Mesothelial cell of epicardium (in vitro differentiated cells): ENCODE measurements at regions not wholly inside any gene's neighbourhood (a gene's known extent, or its start where the extent isn't known, plus 50 kb on each side); places are given as distances from the start of the nearest gene placed in this dataset.

Experiments used
- DNase-seq, 2 experiments: peaks; one replicate each; pipeline ENCODE4 v3.0.0; 2021; ENCODE audit warnings: low spot score in 2 of 2; ENCODE audit not compliant: unreplicated experiment in 2 of 2
- H3K27ac Mint-ChIP-seq: 2 replicates; pipeline ENCODE4 v1.8.0; 2021; ENCODE audit warnings: mixed read lengths
- H3K27me3 Mint-ChIP-seq: 2 replicates; pipeline ENCODE4 v1.8.0; 2021; ENCODE audit warnings: low read depth, mixed read lengths
- H3K36me3 Mint-ChIP-seq: 2 replicates; pipeline ENCODE4 v1.8.0; 2021; ENCODE audit warnings: mixed read lengths
- H3K4me1 Mint-ChIP-seq: 2 replicates; pipeline ENCODE4 v1.8.0; 2021; ENCODE audit warnings: mixed read lengths
- H3K4me3 Mint-ChIP-seq: 2 replicates; pipeline ENCODE4 v1.8.0; 2021; ENCODE audit warnings: mild to moderate bottlenecking, moderate library complexity, mixed read lengths
- H3K9me3 Mint-ChIP-seq: 2 replicates; pipeline ENCODE4 v1.8.0; 2021; ENCODE audit warnings: mixed read lengths
- CTCF ChIP-seq: fragments of 200-600 bp; sonication (generic); IDR thresholded peaks from one replicate; pipeline ENCODE4 v1.5.0; 2021; ENCODE audit warnings: antibody characterized with exemption; ENCODE audit not compliant: unreplicated experiment

- no peak overlapping the region for H3K4me3 Mint-ChIP-seq
- no peak overlapping the region for H3K27ac Mint-ChIP-seq
- no peaks in the 10 kb centered on the region for H3K4me1 Mint-ChIP-seq
- H3K36me3 Mint-ChIP-seq: no peaks in the 10 kb centered on the region
- no peaks in the 10 kb centered on the region for H3K27me3 Mint-ChIP-seq
- no peaks in the 10 kb centered on the region for H3K9me3 Mint-ChIP-seq
- no peak for DNase-seq
- TF ChIP-seq CTCF: no peak
These were observed 192.0 kb downstream of the CD109 start for GRCh38 chr6:73888050-73888449.

GRCh38 chr6:73885393-73885792 lies 189.4 kb downstream of the CD109 start:
- TF ChIP-seq CTCF: no peak
- no peaks in the 10 kb centered on the region for H3K27me3 Mint-ChIP-seq
- no peak overlapping the region for H3K4me3 Mint-ChIP-seq
- H3K36me3 Mint-ChIP-seq: no peaks in the 10 kb centered on the region
- no peak for DNase-seq
- no peaks in the 10 kb centered on the region for H3K9me3 Mint-ChIP-seq
- H3K27ac Mint-ChIP-seq: no peak overlapping the region
- H3K4me1 Mint-ChIP-seq: no peaks in the 10 kb centered on the region

GRCh38 chr6:73884540-73884939 lies 188.5 kb downstream of the CD109 start:
- Mint-ChIP-seq H3K27me3 (no peaks in the 10 kb centered on the region), H3K4me3 (no peak overlapping the region), H3K9me3 (no peaks in the 10 kb centered on the region)

GRCh38 chr6:73879501-73880293 lies 183.7 kb downstream of the CD109 start:
- peaks cover under 1% of the 10 kb centered on the region for H3K9me3 Mint-ChIP-seq
- H3K4me3 Mint-ChIP-seq: no peak overlapping the region
- no peak for DNase-seq
- H3K36me3 Mint-ChIP-seq: no peaks in the 10 kb centered on the region
- H3K4me1 Mint-ChIP-seq: no peaks in the 10 kb centered on the region
- H3K27me3 Mint-ChIP-seq: no peaks in the 10 kb centered on the region
- TF ChIP-seq CTCF: no peak
- no peak overlapping the region for H3K27ac Mint-ChIP-seq

More at GRCh38 chr6:73884540-73884939, 188.5 kb downstream of the CD109 start:
- Mint-ChIP-seq H3K27ac (no peak overlapping the region), H3K36me3 (no peaks in the 10 kb centered on the region), H3K4me1 (no peaks in the 10 kb centered on the region)
- no peak for TF ChIP-seq CTCF
- DNase-seq: no peak

- no peaks in the 10 kb centered on the region for H3K4me1 Mint-ChIP-seq
- H3K4me3 Mint-ChIP-seq: no peak overlapping the region
- TF ChIP-seq CTCF: no peak
- DNase-seq: no peak
- H3K36me3 Mint-ChIP-seq: no peaks in the 10 kb centered on the region
- H3K9me3 Mint-ChIP-seq: peaks cover 3% of the 10 kb centered on the region
- H3K27me3 Mint-ChIP-seq: no peaks in the 10 kb centered on the region
- H3K27ac Mint-ChIP-seq: no peak overlapping the region
These were observed 182.4 kb downstream of the CD109 start for GRCh38 chr6:73878403-73878802.
